Testis (tissue), 2 donors: ENCODE measurements at regions not wholly inside any gene's neighbourhood (a gene's known extent, or its start where the extent isn't known, plus 50 kb on each side); places are given as distances from the start of the nearest gene placed in this dataset.

Experiments
- DNase-seq: peaks from one replicate; pipeline ENCODE4 v3.0.0-alpha.2; 2019
- H3K27ac ChIP-seq, 2 donors: fragments of 200-600 bp; sonication (generic); one replicate each; pipeline ENCODE4 v1.5.1; 2019
- H3K27me3 ChIP-seq: fragments of 200-600 bp; sonication (generic); one replicate; pipeline ENCODE4 v1.5.1; 2019
- H3K36me3 ChIP-seq: fragments of 200-600 bp; sonication (generic); one replicate; pipeline ENCODE4 v1.5.1; 2017; ENCODE audit warnings: low read depth; ENCODE audit errors: missing control alignments
- H3K4me1 ChIP-seq: fragments of 200-600 bp; sonication (generic); one replicate; pipeline ENCODE4 v1.5.1; 2019
- H3K4me3 ChIP-seq, 2 donors: fragments of 200-600 bp; sonication (generic); one replicate each; pipeline ENCODE4 v1.5.1; 2017 to 2019
- H3K9me3 ChIP-seq: fragments of 200-600 bp; sonication (generic); one replicate; pipeline ENCODE4 v1.5.1; 2017
- POLR2A ChIP-seq: fragments of 450-650 bp; IDR thresholded peaks from one replicate; pipeline ENCODE4 v1.6.1; 2017; ENCODE audit warnings: antibody characterized with exemption, mild to moderate bottlenecking, moderate library complexity
- WGBS, 2 donors: methylation state at CpG; one replicate each; pipeline ENCODE4 v1.1.5; 2018; 5-methylcytosine and 5-hydroxymethylcytosine counted together
- intact Hi-C: fragments of 100-400 bp; cut with DNase I; formaldehyde crosslinking; loops from one replicate; pipeline ENCODE4 v1.15.1; 2023; ENCODE audit warnings: low total_unique reads
- TF ChIP-seq, protein P1 (sequence below), 3 experiments: fragments of 450-650 bp in 2 of 3; fragments of 200-600 bp in 1 of 3; sonication (generic) in 1 of 3; IDR thresholded peaks; one replicate each; pipeline ENCODE4 v1.5.1; 2016 to 2019; ENCODE audit warnings: antibody characterized with exemption in 3 of 3, mild to moderate bottlenecking in 2 of 3, moderate library complexity in 1 of 3

DNA sequence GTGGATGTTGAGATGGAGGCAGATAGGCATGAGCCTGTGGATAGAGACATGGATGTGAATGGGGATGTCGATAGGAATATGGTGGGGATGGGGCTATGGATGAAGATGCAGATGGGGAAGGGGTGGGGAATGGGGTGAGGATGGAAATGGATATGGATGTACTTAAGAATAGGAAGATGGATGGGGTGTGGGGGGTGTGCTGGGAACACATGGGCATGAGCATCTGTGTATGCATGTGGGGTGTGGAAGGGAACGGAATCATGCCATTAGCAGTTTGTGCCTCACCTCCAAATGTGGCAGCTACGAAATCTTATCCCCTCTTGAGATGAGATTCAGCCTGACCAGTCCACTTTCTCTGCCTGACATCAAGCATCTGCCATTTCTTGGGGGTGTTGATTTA is 359.5 kb upstream of the MGMT start:
- no peak overlapping the region for H3K4me3 ChIP-seq
- WGBS, 2 donors, result 73 to 88% methylated on average over 3 of the region's 3 CpGs
- H3K27ac ChIP-seq, result no peak overlapping the region
- H3K4me1 ChIP-seq, result peaks cover 3% of the 10 kb centered on the region
- H3K9me3 ChIP-seq, result no peaks in the 10 kb centered on the region
- TF ChIP-seq, protein P1, sequence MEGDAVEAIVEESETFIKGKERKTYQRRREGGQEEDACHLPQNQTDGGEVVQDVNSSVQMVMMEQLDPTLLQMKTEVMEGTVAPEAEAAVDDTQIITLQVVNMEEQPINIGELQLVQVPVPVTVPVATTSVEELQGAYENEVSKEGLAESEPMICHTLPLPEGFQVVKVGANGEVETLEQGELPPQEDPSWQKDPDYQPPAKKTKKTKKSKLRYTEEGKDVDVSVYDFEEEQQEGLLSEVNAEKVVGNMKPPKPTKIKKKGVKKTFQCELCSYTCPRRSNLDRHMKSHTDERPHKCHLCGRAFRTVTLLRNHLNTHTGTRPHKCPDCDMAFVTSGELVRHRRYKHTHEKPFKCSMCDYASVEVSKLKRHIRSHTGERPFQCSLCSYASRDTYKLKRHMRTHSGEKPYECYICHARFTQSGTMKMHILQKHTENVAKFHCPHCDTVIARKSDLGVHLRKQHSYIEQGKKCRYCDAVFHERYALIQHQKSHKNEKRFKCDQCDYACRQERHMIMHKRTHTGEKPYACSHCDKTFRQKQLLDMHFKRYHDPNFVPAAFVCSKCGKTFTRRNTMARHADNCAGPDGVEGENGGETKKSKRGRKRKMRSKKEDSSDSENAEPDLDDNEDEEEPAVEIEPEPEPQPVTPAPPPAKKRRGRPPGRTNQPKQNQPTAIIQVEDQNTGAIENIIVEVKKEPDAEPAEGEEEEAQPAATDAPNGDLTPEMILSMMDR (IDR thresholded peaks at IDR 0.05), result no peak
- TF ChIP-seq POLR2A, result no peak
- no peak for DNase-seq
- H3K36me3 ChIP-seq, result no peaks in the 10 kb centered on the region
- intact Hi-C loops, result no loop called here
- H3K27me3 ChIP-seq, result no peaks in the 10 kb centered on the region

DNA sequence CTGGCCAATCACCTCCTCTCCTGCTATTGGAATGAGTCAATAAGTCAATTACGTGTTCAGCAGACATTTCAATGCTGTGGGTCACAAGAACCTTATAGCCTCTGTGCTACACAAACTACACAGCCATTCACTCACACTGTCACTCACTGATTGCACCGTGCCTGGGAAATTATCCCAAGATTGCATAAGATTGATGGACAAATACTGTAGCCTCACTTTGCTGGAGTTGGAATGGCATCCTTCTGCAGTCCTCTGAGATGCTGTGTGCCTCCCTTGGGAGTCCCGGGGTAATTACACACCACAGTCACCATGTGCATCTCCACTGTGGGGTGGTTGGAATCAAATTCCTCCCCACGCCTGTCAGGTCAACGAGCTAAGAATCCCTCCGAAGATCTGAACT is 358.7 kb upstream of the MGMT start:
- no peak for DNase-seq
- whole genome bisulfite sequencing, 2 donors, result 84 to 92% methylated on average over 6 of the region's 6 CpGs

DNA sequence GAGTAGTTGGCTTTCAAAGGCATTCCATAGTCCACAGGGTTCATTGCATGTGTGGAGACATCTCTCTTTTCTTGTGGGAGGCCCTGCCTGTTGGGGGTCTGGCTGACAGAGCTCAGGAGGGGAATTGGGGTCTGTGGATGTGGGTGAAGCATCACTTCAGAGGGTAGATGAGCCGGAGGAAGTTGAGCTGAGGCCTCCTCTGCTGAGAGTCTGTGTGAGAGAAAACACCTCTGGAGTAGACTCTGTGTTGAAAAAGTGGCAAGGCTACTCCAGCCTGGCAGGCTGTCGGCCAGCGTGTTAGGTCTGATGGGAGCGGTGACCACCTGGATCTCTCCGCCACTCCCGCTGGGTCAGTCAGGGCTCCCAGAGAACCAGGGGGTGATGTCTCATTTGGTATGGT is 358.0 kb upstream of the MGMT start:
- Histone ChIP-seq H3K4me3 (no peak overlapping the region), H3K27me3 (no peaks in the 10 kb centered on the region), H3K36me3 (no peaks in the 10 kb centered on the region), H3K27ac (no peak overlapping the region), H3K4me1 (peaks cover 3% of the 10 kb centered on the region), H3K9me3 (no peaks in the 10 kb centered on the region)
- intact Hi-C loops, result no loop called here
- DNase-seq, result no peak
- TF ChIP-seq, protein P1 (IDR thresholded peaks at IDR 0.05), result no peak
- no peak for TF ChIP-seq POLR2A
- WGBS, 2 donors, result 91 to 100% methylated on average over 6 of the region's 6 CpGs

More for the DNA sequence above, 358.7 kb upstream of the MGMT start:
- intact Hi-C loops, result no loop called here
- no peak overlapping the region for H3K27ac ChIP-seq
- TF ChIP-seq POLR2A, result no peak
- TF ChIP-seq, protein P1 (IDR thresholded peaks at IDR 0.05), result no peak
- no peaks in the 10 kb centered on the region for H3K9me3 ChIP-seq
- H3K36me3 ChIP-seq, result no peaks in the 10 kb centered on the region
- no peak overlapping the region for H3K4me3 ChIP-seq
- H3K4me1 ChIP-seq, result peaks cover 3% of the 10 kb centered on the region
- H3K27me3 ChIP-seq, result no peaks in the 10 kb centered on the region

GRCh38 chr10:129110780-129111179 is 356.3 kb upstream of the MGMT start:
- TF ChIP-seq POLR2A, result no peak
- TF ChIP-seq, protein P1 (IDR thresholded peaks at IDR 0.05), result no peak
- no peak for DNase-seq
- H3K27ac ChIP-seq, result no peak overlapping the region
- no peaks in the 10 kb centered on the region for H3K9me3 ChIP-seq
- no peaks in the 10 kb centered on the region for H3K36me3 ChIP-seq
- 92 to 96% methylated on average over 4 to 10 of the region's 10 CpGs for WGBS, 2 donors
- intact Hi-C loops, result no loop called here
- H3K4me1 ChIP-seq, result no peaks in the 10 kb centered on the region
- H3K27me3 ChIP-seq, result no peaks in the 10 kb centered on the region
- H3K4me3 ChIP-seq, result no peak overlapping the region

DNA sequence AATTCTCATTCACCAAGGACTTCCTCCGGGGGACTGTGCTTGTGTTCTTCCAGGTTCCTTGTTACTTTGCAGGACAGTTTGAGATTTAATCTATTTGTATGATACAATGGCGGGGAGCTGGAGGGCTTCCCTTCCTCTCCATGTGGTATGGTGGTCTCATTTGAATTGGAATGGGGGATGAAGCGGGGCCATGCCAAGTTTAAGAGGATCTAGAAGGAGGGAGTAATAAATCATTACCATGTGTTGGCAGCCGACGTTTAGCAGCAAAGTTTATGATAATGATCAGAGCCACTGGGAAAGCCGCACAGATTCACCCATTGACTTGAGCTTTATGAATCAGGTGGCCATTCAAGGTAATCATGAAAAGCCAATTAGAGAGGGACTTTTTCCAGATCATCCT is 355.1 kb upstream of the MGMT start:
- WGBS, 2 donors, result 73 to 83% methylated on average over 5 of the region's 6 CpGs
- H3K27ac ChIP-seq, result no peak overlapping the region
- H3K27me3 ChIP-seq, result no peaks in the 10 kb centered on the region
- no peaks in the 10 kb centered on the region for H3K36me3 ChIP-seq
- DNase-seq, result no peak
- no peaks in the 10 kb centered on the region for H3K4me1 ChIP-seq
- intact Hi-C loops, result no loop called here
- H3K4me3 ChIP-seq, result no peak overlapping the region
- H3K9me3 ChIP-seq, result no peaks in the 10 kb centered on the region
- TF ChIP-seq, protein P1 (IDR thresholded peaks at IDR 0.05), result no peak
- TF ChIP-seq POLR2A, result no peak
